Endothelial cell of umbilical vein (primary cell): ENCODE measurements at regions not wholly inside any gene's neighbourhood (a gene's known extent, or its start where the extent isn't known, plus 50 kb on each side); places are given as distances from the start of the nearest gene placed in this dataset.

ENCODE experiments used
- EZH2 ChIP-seq: IDR thresholded peaks from 2 replicates; pipeline ENCODE4 v1.6.1; 2012; ENCODE audit warnings: borderline replicate concordance, low read depth, mild to moderate bottlenecking, moderate library complexity, low read length, inconsistent platforms; ENCODE audit not compliant: severe bottlenecking
- FOS ChIP-seq: IDR thresholded peaks from 2 replicates; pipeline ENCODE4 v1.6.1; 2011; ENCODE audit warnings: mild to moderate bottlenecking, low read length, moderate library complexity, borderline replicate concordance; ENCODE audit not compliant: insufficient read depth
- JUN ChIP-seq: IDR thresholded peaks from 2 replicates; pipeline ENCODE4 v1.6.1; 2011; ENCODE audit warnings: borderline replicate concordance, low read depth; ENCODE audit not compliant: insufficient read length, insufficient read depth
- MYC ChIP-seq: IDR thresholded peaks from one replicate; pipeline ENCODE4 v1.6.1; 2011; ENCODE audit warnings: mild to moderate bottlenecking, low read depth, low read length
- POLR2A ChIP-seq: IDR thresholded peaks from 2 replicates; pipeline ENCODE4 v1.6.1; 2012; ENCODE audit warnings: low read depth, mild to moderate bottlenecking, control low read depth, low read length
- POLR2AphosphoS5 ChIP-seq: IDR thresholded peaks from 2 replicates; pipeline ENCODE4 v1.6.1; 2012; ENCODE audit warnings: low read depth, mild to moderate bottlenecking, control low read depth, low read length, moderate library complexity; ENCODE audit not compliant: insufficient read depth
- TF ChIP-seq, protein P1 (sequence below), 2 donors: IDR thresholded peaks; 1 replicate in 1 of 2; 2 replicates in 1 of 2; pipeline ENCODE4 v1.5.1; 2011; ENCODE audit warnings: low read length in 2 of 2, mild to moderate bottlenecking in 2 of 2, moderate library complexity in 2 of 2, control low read depth in 1 of 2, inconsistent platforms in 1 of 2, low read depth in 1 of 2; ENCODE audit not compliant: insufficient read depth in 1 of 2; ENCODE audit errors: extremely low read depth in 1 of 2
- TF ChIP-seq, protein P2 (sequence below): IDR thresholded peaks from 2 replicates; pipeline ENCODE4 v1.6.1; 2011; ENCODE audit not compliant: insufficient read depth, insufficient read length

DNA sequence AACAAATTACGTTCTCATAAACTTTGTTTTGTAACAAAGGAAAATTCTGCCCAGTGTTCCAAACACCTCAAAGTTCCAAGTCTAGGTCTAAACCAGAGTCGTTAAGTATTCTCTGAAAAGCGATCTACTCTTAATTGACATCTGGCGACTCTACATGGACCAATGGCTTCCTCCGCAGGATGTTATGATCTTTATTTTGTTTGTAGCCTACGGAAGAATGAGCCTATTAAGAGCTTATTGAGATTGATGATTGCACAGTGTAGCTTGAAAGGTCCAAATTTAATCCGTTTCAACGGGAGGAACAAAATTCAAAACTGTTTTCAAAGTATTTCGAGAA, 61.1 kb downstream of the FAM217A start:
- TF ChIP-seq, protein P1, sequence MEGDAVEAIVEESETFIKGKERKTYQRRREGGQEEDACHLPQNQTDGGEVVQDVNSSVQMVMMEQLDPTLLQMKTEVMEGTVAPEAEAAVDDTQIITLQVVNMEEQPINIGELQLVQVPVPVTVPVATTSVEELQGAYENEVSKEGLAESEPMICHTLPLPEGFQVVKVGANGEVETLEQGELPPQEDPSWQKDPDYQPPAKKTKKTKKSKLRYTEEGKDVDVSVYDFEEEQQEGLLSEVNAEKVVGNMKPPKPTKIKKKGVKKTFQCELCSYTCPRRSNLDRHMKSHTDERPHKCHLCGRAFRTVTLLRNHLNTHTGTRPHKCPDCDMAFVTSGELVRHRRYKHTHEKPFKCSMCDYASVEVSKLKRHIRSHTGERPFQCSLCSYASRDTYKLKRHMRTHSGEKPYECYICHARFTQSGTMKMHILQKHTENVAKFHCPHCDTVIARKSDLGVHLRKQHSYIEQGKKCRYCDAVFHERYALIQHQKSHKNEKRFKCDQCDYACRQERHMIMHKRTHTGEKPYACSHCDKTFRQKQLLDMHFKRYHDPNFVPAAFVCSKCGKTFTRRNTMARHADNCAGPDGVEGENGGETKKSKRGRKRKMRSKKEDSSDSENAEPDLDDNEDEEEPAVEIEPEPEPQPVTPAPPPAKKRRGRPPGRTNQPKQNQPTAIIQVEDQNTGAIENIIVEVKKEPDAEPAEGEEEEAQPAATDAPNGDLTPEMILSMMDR (IDR thresholded peaks at IDR 0.05; ENCODE audit: extremely low read depth in 1 of 2, insufficient read depth in 1 of 2, low read depth in 1 of 2, low read length in 2 of 2): no peak
- no peak for TF ChIP-seq EZH2
- no peak for TF ChIP-seq POLR2A
- TF ChIP-seq POLR2AphosphoS5: no peak
- TF ChIP-seq, protein P2, sequence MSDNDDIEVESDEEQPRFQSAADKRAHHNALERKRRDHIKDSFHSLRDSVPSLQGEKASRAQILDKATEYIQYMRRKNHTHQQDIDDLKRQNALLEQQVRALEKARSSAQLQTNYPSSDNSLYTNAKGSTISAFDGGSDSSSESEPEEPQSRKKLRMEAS: no peak
- no peak for TF ChIP-seq JUN
- TF ChIP-seq FOS: no peak
- no peak for TF ChIP-seq MYC
